ENCODE measurements at regions not wholly inside any gene's neighbourhood (a gene's known extent, or its start where the extent isn't known, plus 50 kb on each side); places are given as distances from the start of the nearest gene placed in this dataset.

DNA sequence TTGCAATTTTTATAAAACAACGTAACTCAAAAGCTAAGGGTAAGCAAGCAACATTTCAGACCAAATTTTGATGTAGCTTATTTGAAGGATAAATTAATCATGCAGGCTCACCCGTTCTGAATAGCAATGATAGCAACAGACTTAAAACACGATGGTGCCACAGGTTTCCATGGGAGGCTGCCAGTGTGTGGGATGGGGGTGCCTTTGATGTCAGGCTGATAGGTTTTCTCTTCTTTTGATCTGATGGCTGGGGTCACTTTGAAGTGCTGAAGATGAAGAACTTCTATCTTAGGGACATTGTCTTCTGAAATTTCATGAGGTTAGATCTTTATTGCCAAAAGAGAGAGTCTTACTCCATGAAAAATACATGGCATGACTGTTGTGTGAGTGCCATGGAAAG is 206.8 kb downstream of the LPIN1 start:
- DNase-seq (ENCODE audit: low read depth in 2 of 2), result no peak

DNA sequence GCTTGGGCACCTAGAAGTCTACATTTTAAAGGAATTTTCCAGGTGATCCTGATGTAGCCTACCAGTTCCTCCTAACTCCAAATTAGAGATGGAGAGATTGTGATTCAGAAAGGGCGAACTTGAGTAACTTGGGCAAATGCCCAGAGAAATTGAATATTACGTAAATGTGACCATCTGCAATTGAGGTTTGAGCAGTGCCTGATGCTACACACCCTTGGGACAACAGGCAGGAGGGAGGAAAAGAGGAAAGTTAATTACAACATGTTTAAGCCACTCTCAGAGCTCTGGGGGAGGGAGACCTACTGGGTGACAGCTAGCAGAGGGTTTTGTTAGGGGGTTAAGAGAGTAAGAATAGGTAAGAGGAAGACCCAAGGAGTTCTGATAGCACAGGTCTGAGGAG is 208.9 kb downstream of the LPIN1 start:
- no peak for DNase-seq (ENCODE audit: low read depth in 2 of 2)

DNA sequence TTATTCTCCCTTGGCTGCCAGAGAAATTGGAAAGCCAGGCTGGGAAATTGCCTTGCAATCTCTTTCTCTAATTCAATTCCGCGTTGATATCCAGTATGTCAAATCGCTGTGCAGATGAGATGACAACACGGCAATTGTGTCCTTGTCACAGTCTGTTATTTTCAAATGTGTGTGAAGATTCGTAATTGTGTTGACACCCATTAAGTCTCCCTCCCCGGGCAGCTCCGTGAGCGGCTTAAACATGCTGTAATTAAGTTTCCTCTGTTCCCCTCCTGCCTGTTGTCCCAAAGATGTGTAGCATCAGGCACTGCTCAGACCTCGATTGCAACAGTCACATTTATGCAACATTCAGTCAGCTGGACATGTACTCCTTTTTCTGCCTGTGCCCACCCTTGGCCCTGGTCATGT is 209.5 kb downstream of the LPIN1 start:
- DNase-seq (ENCODE audit: low read depth in 2 of 2), result no peak

DNA sequence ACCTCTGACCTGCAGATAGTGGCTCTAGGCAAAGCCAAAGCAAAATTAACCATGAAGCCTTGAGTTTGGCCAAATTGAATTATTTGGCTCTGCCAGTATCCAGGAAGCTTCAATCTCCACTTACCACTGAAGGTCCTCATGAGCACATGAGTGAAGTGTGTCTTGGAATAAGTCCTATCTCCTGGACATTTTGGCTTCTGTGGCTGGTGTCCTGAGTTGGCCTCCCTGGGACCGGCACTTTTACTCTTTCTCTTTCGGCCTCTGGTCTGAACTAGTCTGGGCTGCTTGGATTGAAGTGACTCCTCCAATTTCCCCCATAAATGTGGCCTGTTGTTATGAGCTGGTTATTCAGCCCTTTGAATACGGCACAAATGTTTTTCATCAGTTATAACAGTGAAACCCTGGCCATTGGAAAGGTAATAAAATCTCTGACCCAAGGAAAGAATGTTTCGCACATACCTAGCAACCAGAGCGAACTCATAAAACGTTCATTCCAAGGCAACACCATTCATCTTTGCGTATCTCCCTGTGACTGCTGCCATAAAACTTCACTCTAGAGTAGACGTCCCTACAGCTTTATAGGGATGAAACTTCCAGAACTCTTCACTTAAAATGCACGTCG is 216.4 kb downstream of the LPIN1 start:
- no peak for DNase-seq (ENCODE audit: low read depth in 2 of 2)

DNA sequence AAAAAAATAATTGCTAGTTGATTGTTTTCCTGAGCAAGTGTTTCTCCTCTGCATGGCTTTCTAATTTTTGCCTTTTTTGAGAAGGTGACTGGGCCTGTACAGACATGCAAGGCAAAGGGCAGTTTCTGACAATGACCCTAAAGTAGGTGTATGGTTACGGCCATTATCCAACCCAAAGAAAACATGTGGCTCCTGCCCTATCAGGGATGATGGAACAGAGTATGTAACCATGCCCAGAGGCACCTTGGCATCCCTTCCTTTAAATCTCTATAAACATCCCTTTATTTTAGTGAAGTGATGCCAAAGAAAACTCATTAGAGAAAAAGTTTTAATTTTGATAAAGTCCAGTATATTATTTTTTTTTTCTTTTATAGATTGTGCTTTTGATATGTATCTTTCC is 217.5 kb downstream of the LPIN1 start:
- no peak for DNase-seq (ENCODE audit: low read depth in 2 of 2)

DNA sequence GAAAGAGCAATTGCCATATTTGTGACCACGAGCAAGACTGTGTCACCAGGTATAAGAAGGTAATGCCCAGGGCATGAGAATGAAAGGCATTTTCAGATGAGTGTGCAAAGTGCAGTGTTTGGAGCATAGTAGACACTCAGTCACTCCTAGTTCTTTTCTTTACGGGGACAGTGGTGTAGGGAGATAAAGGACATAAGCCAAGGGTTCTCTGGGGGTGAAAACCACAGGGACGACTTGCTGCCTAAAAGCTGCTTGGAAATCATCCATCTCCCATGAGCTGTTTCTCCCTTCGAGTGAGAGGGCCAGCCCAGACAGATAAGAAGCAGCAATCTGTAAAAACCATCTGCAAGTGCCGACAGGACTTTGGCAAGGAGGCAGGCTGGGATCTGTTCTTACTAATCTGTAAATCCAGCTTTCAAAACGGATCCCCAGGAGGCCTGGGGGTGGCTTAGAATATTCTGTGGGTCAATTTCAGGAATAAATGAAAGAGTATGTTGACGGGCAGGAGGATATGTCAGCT is 221.6 kb downstream of the LPIN1 start:
- DNase-seq (ENCODE audit: low read depth in 2 of 2), result no peak

DNA sequence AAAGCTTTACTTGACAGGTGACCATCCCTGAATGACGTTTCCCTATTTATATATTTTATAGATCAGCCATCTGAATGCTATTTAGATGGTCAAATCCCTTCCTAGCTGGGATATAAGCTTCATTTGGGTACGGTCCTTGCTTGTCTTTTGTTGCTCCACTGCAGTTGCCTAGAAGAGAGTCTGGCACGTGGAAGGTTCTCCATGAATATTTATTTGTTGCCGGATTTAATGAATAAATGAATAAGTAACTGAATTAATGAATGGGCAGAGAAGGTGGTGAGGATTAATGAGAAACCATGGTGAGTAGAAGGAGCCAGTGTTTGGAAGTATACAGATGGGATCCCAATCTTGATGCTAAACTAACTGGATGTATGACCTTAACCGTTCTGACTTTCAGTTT is 222.1 kb downstream of the LPIN1 start:
- no peak for DNase-seq (ENCODE audit: low read depth in 2 of 2)

DNA sequence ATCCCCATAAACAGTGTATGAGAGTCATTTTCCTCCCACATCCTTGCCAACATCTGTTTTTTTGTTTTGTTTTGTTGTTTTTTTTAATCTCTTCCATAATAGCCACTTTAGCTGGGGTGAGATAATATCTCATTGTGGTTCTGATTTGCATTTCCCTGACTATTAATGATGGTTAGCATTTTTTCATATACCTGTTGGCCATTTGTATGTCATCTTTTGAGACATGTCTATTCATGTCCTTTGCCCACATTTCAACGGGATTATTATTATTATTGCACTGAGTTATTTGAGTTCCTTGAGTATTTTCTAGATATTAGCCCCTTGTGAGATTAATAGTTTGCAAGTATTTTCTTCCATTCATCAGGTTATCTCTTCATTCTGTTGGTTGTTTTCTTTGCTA is 223.3 kb downstream of the LPIN1 start:
- DNase-seq (ENCODE audit: low read depth in 2 of 2), result no peak

DNA sequence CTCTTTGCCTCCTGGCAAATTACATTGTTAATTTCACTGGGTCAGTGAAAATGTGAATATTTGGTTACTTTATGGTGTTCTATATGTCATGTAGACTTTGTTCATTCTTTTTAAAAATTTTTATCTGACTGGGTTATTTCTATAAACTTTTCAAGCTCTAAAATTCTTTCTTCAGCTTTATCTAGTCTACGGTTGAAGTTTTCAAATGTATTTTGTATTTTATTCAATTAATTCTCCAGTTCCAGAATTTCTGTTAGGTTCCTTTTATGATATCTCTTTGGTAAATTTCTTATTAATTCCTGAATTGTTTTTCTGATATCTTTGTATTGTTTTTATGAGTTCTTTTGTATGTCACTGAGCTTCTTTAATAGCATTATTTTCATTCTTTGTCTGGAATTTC is 228.1 kb downstream of the LPIN1 start:
- DNase-seq (ENCODE audit: low read depth in 2 of 2), result no peak

DNA sequence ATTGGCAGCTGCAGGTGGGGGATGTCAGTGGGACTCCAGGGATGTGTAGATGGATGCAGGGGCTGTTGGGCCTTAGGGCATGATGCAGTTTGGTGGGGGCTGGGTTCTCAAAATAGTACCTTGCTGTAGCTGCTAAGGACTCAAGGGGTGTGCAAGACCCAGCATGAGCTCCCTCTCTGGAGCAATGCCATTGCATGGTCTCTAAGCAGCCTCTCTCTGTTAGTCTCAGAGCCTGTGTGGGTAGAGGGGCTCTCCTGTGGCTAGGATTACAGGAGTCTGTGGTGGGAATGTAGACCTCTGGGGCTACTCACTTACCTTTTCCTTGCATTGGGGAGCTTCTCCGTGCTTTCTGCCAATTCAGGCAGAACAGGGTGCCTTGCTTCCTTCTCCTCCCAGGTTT is 228.9 kb downstream of the LPIN1 start:
- DNase-seq (ENCODE audit: low read depth in 2 of 2), result no peak

DNA sequence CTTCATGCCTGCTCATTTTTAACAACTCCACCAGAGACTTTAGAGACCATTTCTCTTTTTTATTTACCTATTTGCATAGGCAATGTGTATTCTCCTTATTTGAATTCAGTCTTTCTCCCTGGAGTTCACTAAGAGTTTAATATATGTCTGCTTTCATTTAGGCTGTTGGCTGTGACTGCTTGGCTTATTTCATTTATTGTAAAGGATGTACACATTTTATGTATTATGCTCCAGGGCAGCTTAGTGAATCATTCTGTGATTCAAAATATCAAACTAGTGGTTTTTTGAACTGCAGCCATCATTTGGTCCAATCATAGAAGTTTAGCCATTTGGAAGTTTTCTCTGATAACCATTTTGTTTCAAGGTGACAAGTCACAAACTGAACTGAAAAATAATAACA is 229.6 kb downstream of the LPIN1 start:
- DNase-seq (ENCODE audit: low read depth in 2 of 2), result no peak

DNA sequence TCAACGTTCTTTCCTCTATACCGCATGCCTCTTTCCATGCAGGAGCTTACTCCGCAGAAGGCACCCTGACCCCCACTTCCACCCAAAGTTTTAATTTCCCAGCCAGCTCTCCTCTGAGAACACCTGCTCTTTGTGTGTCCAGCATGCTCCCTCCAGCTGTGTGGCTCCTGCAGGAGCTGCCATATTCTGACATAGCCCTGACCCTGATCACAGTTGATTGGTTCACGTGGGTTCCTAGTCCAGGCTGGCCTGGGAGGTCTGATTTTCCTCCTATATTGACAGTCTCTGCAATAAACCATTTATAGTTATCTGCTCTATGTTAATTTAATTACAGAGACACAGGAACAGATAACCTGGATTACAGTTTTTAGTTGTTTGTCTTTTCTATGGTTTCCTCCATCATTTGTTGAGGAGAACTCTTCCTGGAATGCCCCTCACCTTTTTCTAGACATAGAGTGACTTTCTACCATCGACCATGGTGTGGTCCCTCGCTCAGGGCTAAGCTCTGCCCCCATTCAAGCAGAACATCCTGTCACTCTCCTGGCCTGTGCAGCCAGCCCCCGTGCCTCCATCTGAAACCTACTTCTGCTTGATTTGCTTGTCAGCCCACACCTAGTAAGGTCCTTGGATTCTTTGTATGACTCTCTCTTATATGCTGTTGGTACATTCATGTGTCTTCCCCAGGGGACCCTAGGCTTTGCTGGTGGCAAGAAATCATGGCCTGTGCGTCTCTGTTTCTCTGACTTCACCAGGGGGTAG is 231.5 kb downstream of the LPIN1 start:
- DNase-seq (ENCODE audit: low read depth in 2 of 2), result no peak

DNA sequence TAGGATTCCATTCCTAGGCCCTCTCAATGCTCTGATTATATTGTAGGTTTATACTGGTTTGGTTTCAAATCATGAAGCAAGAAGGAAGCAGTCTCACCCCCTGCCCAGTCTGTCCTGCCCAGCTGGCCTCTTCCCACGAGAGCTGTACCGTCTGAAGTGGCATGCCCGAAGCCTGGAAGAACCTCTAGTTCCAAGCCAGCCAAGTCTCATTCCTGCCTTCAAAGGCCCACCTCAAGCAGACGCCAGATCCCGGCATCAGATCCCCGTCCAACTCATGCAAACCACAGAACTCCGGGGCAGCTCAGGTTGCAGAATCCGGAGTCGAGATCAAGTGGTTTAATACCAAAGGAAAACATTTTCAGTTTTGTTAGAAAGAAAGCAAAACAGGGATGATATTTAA is 234.4 kb downstream of the LPIN1 start:
- DNase-seq (ENCODE audit: low read depth in 2 of 2), result no peak

DNA sequence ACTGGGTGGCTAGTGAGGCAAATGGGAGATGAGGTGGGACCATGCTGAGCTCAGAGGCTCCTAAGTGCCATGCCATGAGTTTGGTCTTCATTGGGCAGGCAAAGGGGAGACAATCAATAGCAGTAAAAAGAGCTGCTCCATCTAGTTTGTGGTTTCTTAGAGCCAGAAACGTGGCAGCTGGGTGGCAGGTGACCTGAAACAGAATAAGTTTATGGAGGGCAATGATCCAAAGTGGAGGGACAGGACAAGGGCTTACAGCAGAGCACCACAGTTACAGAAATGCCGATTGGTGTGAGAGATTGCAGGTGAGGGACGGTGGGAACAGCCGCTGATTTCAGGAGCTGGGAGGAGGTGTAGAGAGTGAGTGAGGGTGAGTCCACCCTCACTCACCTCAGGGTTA is 237.0 kb downstream of the LPIN1 start:
- DNase-seq (ENCODE audit: low read depth in 2 of 2), result no peak

DNA sequence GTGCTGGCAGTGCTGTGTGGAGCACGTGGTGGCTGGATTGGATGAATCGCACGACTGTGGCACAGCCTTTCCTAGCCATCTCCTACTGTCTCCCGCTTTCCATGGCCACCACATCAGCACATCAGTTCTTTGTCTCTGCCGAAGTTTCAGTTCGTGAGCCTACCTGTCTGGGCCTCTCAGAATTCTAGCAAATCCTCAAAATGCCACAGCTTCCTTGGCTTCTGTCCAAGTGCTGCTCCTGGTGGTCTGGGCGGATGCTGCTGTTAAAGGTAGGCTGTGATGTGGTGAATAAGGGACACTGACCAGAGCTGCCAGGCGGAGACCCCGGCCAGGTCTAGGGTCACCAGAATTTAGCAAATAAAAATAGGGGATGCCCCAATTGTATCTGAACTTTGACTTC is 237.4 kb downstream of the LPIN1 start:
- DNase-seq (ENCODE audit: low read depth in 2 of 2), result no peak

DNA sequence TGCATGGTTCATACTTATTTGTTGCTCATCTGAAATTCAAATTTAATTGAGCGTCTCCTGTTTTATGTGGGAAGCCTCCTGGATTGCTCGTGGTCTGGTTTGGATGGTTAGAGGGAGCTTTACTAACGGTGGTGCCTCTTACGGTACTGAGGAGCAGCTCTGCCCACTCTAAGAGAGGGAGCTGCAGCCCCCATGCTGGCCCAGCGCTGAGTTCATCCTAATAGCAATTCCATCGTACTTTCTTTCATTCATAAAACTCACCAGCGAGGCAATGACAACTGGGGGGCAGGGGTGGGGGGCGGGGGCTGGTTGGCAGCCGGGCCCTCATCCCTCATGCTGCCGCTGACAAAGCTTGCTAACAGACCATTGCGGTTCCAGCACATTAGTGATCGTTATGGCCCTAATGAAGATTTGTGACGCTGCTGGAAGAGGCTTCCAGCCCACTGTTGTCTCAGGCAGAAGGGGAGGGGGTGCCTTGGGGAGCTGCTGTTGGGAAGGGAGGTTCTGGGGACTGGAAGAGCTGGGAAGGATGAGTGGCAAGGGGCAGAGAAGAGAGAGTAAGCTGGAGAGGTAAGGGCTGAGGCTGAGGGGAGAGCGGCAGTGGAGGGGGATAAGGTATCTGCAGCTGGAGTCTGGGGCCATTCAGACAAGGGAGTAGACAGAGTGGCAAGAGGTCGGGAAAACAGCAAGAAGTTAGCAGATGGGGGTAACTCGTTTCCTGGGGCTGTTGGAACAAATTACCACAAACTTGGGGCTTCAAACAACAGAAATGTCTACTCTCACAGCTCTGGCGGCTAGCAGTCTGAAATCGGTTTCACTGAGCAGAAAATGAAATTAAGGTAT is 238.1 kb downstream of the LPIN1 start:
- DNase-seq (ENCODE audit: low read depth in 2 of 2), result no peak

DNA sequence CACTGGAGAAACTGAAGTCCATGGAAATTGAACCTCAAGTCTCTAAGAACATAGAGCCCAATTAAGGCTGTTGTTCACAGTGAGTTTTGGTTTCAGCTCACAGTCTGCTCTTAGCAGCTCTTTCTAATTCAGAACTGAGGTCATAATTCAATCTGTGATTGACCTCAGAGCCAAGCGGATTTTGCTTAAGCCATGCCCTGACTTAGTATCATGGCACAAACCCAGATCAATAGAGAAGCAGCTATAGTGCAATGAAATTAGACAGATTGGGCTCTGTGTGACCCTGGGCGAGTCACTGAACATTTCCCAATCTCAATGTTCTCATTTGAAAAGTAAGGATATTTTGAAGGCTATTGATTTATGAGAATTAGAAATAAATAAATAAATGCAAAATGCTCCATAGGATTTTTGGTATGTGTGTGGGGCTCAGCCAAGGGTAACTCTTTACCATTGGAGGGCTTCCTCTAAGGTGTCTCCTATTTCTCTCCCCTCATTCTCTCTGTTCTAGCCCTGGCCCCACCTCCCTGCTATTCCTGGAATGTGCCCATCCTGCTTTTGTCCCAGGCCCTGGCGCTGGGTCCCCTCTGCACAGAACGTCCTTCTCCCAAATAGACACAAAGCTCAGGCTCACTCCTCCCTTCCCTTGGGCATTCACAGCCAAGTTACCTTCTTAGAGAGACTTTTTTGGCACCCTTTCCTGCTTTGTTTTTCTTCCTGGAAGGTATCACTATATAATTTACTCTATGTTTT is 239.6 kb downstream of the LPIN1 start:
- DNase-seq (ENCODE audit: low read depth in 2 of 2), result no peak

DNA sequence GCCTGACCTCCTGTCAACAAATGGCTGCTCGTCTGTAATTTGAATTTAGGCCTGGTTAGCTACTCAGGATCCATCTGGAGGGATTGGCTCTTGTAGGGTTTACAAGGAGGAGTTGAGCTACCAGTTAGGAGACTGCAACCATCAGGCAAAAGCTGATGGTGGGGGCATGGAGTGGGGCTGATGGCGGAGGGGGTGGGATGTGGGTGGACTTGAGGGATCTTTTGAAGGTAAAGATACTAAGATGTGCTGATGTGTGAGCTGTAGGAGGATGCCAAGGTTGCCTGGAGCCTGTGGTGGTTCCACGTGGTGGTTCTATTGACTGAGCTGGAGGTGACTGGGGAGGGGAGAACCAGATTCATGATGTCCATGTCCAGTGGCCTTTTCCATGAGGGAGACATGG is 240.7 kb downstream of the LPIN1 start:
- DNase-seq (ENCODE audit: low read depth in 2 of 2), result no peak

DNA sequence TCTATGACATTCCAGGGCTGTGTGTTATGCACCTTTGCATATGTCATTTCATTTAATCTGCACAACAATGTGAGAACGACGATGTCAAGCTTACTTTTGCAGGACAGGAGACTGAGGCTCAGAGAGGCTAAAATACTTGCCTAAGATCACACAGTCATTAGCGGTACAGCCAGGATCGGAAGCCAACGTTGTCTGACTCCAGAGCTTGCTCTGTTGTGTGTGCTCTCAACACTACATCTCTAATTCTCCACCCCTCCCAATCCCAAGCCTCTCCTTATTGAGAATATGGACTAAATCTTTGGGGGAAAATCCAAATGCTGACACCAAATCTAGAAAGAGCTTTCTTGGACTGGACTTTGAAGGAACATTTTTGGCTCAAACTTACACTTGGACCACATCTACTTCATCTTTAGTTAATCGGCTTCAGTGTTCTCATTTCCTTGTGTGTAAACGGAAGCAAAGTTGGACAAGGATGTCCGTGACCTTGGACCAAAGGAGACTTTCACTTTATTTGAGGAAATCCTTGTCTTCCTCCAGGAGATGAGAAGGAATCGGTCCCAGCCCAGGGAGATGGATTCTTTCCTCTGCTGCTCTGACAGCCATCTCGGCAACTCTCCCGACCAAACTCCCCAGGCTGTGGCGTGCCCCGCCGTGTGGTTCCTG is 242.4 kb downstream of the LPIN1 start:
- no peak for DNase-seq (ENCODE audit: low read depth in 2 of 2)

DNA sequence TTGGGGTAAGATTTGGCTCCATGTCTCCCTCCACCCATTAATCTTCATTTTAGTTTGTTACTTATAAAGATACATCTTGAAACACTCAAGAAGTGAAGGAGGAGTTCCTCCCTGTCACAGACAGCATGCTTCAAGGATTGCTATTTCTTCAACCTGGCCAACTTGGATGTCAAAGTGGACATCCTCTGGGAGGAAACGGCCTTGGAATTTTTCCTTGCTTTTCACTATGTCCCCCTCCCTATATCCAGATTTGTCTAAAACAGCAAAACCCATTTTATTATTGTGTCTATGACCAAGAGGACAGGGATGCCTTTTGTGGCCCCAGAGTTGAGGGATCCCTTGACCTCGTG is 242.9 kb downstream of the LPIN1 start:
- DNase-seq (ENCODE audit: low read depth in 2 of 2), result no peak

DNA sequence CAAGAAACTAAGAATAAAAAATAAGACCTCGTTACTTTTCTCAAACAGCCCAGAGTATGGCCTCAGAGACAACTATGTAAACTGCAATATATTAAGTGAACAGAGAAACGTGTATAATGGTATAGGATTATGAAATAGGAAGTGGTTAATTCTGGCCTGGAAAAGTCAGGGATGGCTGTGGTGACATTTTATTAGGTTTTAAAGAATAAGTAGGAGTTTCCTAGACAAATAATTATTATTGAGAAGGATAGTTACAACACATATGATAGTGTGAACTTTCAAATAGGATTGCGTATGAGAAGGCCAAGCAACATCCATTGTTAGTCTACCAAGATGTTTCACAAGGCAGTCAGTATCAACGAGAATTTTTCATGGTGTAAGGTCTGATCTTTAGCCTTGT is 244.1 kb downstream of the LPIN1 start:
- DNase-seq (ENCODE audit: low read depth in 2 of 2), result no peak

DNA sequence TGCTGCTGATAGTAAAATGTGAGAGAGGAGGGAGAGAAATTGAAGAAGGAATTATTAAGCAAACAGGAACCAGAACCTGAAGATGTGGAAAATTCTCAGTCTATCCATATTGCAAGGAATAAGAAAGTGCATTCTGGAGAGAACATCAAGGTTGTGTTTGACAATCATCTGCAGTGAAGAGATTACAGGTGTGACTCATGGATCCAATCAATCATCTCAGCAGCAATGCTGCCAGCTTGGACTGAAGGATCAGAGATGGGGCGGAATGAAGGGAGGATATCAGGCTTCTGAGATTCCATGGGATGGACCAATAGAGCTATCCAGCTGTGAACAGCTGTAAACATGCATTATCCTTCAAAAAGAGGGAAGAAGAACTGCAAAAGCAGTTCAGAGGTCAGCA is 247.3 kb downstream of the LPIN1 start:
- DNase-seq (ENCODE audit: low read depth in 2 of 2), result no peak
